SK-N-SH (cell line): ENCODE measurements at regions not wholly inside any gene's neighbourhood (a gene's known extent, or its start where the extent isn't known, plus 50 kb on each side); places are given as distances from the start of the nearest gene placed in this dataset.

Experiments
- CTCF ChIA-PET: fragments of 300-600, 350-600 bp; formaldehyde crosslinking; extraction: SDS; loops from one replicate; lab custom pipeline; 2021; lab: Yijun Ruan, JAX
- POLR2A ChIA-PET: fragments of 350-600 bp; sonication (Branson Sonifier 250); formaldehyde crosslinking; extraction: SDS; loops from one replicate; lab custom pipeline; 2020; ENCODE audit warnings: antibody characterized with exemption, inconsistent platforms; lab: Yijun Ruan, JAX
- DNase-seq: peaks from one replicate; pipeline ENCODE4 v3.0.0; 2012
- H2AFZ ChIP-seq: fragments of 200-600 bp; sonication (generic); 2 replicates; pipeline ENCODE4 v1.8.1; 2016; ENCODE audit warnings: antibody characterized with exemption, mild to moderate bottlenecking, low read depth
- H3F3A ChIP-seq: fragments of 200-600 bp; sonication (generic); replicated peaks from 2 replicates; pipeline ENCODE3; 2016; ENCODE audit warnings: antibody characterized with exemption, mild to moderate bottlenecking; ENCODE audit not compliant: insufficient read depth
- H3K27ac ChIP-seq, 2 experiments: fragments of 200-500 bp in 1 of 2; fragments of 200-600 bp in 1 of 2; sonication (Bioruptor generic) in 1 of 2; sonication (generic), shearing (Covaris generic) in 1 of 2; 2 replicates each; pipeline versions ENCODE4 v1.5.1 to v1.6.1; 2014 to 2016; ENCODE audit warnings: low read depth in 2 of 2, inconsistent platforms in 1 of 2, low read length in 1 of 2, mild to moderate bottlenecking in 1 of 2, mixed read lengths in 1 of 2
- H3K27me3 ChIP-seq: fragments of 200-600 bp; sonication (generic), shearing (Covaris generic); 2 replicates; pipeline ENCODE4 v1.6.1; 2016; ENCODE audit warnings: mixed run types; ENCODE audit not compliant: insufficient read depth
- H3K36me3 ChIP-seq, 2 experiments: fragments of 200-500 bp in 1 of 2; fragments of 200-600 bp in 1 of 2; sonication (Bioruptor generic) in 1 of 2; sonication (generic) in 1 of 2; replicated peaks in 1 of 2; 2 replicates each; pipeline versions ENCODE3 to v1.5.1; 2014 to 2016; ENCODE audit warnings: low read length in 1 of 2, mild to moderate bottlenecking in 1 of 2; ENCODE audit not compliant: insufficient read depth in 2 of 2, control insufficient read depth in 1 of 2
- H3K4me1 ChIP-seq, 2 experiments: fragments of 200-500 bp in 1 of 2; fragments of 200-600 bp in 1 of 2; sonication (Bioruptor generic) in 1 of 2; sonication (generic), shearing (Covaris generic) in 1 of 2; 2 replicates each; pipeline versions ENCODE4 v1.5.1 to v1.6.1; 2014 to 2016; ENCODE audit warnings: low read depth in 1 of 2, low read length in 1 of 2, mixed run types in 1 of 2; ENCODE audit not compliant: insufficient read depth in 2 of 2, control insufficient read depth in 1 of 2
- H3K4me2 ChIP-seq: fragments of 200-600 bp; sonication (generic), shearing (Covaris generic); 2 replicates; pipeline ENCODE4 v1.6.1; 2017; ENCODE audit warnings: mixed run types
- H3K4me3 ChIP-seq, 2 experiments: fragments of 200-500 bp in 1 of 2; fragments of 200-600 bp in 1 of 2; sonication (Bioruptor generic) in 1 of 2; sonication (generic), shearing (Covaris generic) in 1 of 2; 2 replicates each; pipeline versions ENCODE4 v1.5.1 to v1.8.1; 2014 to 2016; ENCODE audit warnings: low read depth in 2 of 2, inconsistent platforms in 1 of 2, low read length in 1 of 2, mild to moderate bottlenecking in 1 of 2, mixed read lengths in 1 of 2, moderate library complexity in 1 of 2
- H3K79me2 ChIP-seq: fragments of 200-600 bp; sonication (generic); 2 replicates; pipeline ENCODE4 v1.8.1; 2017; ENCODE audit warnings: mild to moderate bottlenecking; ENCODE audit not compliant: insufficient read depth
- H3K9ac ChIP-seq: fragments of 200-600 bp; sonication (generic); 2 replicates; pipeline ENCODE4 v1.6.1; 2017; ENCODE audit warnings: mixed run types
- H3K9me2 ChIP-seq: fragments of 200-600 bp; sonication (generic); 2 replicates; pipeline ENCODE4 v1.6.1; 2017; ENCODE audit warnings: mixed run types
- H3K9me3 ChIP-seq: fragments of 200-600 bp; sonication (generic); 2 replicates; pipeline ENCODE4 v1.6.1; 2017; ENCODE audit warnings: mixed run types, mild to moderate bottlenecking, moderate library complexity
- H4K20me1 ChIP-seq: fragments of 200-600 bp; sonication (generic); 2 replicates; pipeline ENCODE4 v1.6.1; 2017; ENCODE audit warnings: mild to moderate bottlenecking, mixed run types; ENCODE audit not compliant: insufficient read depth
- ELF1 ChIP-seq: IDR thresholded peaks from 2 replicates; pipeline ENCODE4 v1.4.0; 2012
- EP300 ChIP-seq, 2 experiments: IDR thresholded peaks; 2 replicates each; pipeline versions ENCODE4 v1.4.0 to v1.6.1; 2012; ENCODE audit warnings: borderline replicate concordance in 1 of 2, low read depth in 1 of 2, low read length in 1 of 2
- EZH2phosphoT487 ChIP-seq: fragments of 200-600 bp; sonication (generic); IDR thresholded peaks from 2 replicates; pipeline ENCODE4 v1.6.1; 2017; ENCODE audit warnings: low read depth, mixed run types, mild to moderate bottlenecking, antibody characterized with exemption, moderate library complexity, borderline replicate concordance
- FOSL2 ChIP-seq: IDR thresholded peaks from 2 replicates; pipeline ENCODE4 v1.4.0; 2012; ENCODE audit warnings: low read depth, mild to moderate bottlenecking, moderate library complexity, borderline replicate concordance
- FOXM1 ChIP-seq: IDR thresholded peaks from 2 replicates; pipeline ENCODE4 v1.4.0; 2012; ENCODE audit warnings: low read depth, mild to moderate bottlenecking
- GATA2 ChIP-seq: sonication (generic); formaldehyde crosslinking; IDR thresholded peaks from 2 replicates; pipeline ENCODE4 v1.5.0; 2020; ENCODE audit warnings: mild to moderate bottlenecking, missing genetic modification reagents
- MEF2A ChIP-seq: IDR thresholded peaks from 2 replicates; pipeline ENCODE4 v1.4.0; 2012; ENCODE audit warnings: low read depth, borderline replicate concordance
- MXI1 ChIP-seq: IDR thresholded peaks from 2 replicates; pipeline ENCODE4 v1.6.1; 2012; ENCODE audit warnings: mild to moderate bottlenecking, low read depth, low read length, improper control_type of control experiment
- POLR2AphosphoS5 ChIP-seq: IDR thresholded peaks from 2 replicates; pipeline ENCODE4 v1.6.1; 2012; ENCODE audit warnings: low read depth, low read length
- RXRA ChIP-seq: IDR thresholded peaks from 2 replicates; pipeline ENCODE4 v1.4.0; 2012; ENCODE audit warnings: low read depth, mild to moderate bottlenecking, borderline replicate concordance
- TEAD4 ChIP-seq: IDR thresholded peaks from 2 replicates; pipeline ENCODE4 v1.4.0; 2012; ENCODE audit warnings: mild to moderate bottlenecking, borderline replicate concordance; ENCODE audit not compliant: insufficient read depth
- WGBS: methylation state at CpG from one replicate; pipeline ENCODE4 v1.1.6; 2017; ENCODE audit warnings: low lambda C conversion rate; 5-methylcytosine and 5-hydroxymethylcytosine counted together
- TF ChIP-seq, protein P1 (sequence below): IDR thresholded peaks from 2 replicates; pipeline ENCODE4 v1.6.1; 2012; ENCODE audit warnings: mild to moderate bottlenecking, low read depth, low read length, moderate library complexity
- TF ChIP-seq, protein P2 (sequence below): fragments of 200-600 bp; sonication (generic); IDR thresholded peaks from 2 replicates; pipeline ENCODE4 v1.6.1; 2017; ENCODE audit warnings: antibody characterized with exemption, mild to moderate bottlenecking, moderate library complexity
- TF ChIP-seq, protein P3 (sequence below): fragments of 150-350 bp; IDR thresholded peaks from 2 replicates; pipeline ENCODE4 v1.6.1; 2017; ENCODE audit warnings: antibody characterized with exemption, low read length, low read depth, borderline replicate concordance
- TF ChIP-seq, protein P4 (sequence below): IDR thresholded peaks from 2 replicates; pipeline ENCODE4 v1.4.0; 2012; ENCODE audit warnings: low read depth, borderline replicate concordance
- TF ChIP-seq, protein P5 (sequence below): IDR thresholded peaks from 2 replicates; pipeline ENCODE4; 2012

DNA sequence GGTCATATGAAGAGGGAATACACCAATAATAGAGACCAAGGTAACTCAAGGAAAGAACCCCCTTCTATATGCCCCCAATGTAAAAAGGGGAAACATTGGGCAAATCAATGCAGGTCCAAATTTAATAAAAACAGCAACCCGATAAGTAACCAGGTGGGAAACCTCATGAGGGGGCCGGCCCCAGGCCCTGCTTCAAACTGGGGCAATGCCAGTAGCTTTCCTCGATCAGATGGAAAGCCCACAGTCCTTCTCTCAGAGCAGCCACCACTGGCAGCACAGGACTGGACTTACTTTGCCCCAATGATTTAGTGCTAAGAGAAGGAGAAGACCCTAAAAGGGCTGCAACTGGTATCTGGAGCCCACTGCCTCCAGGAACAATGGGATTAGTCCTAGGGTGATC is 65.6 kb upstream of the ASCC3 start:
- 15% methylated on average over 2 of the region's 3 CpGs for WGBS
- Histone ChIP-seq H3K4me1 (no peaks in the 10 kb centered on the region), H2AFZ (no peak overlapping the region), H3K79me2 (no peaks in the 10 kb centered on the region), H3K9me2 (no peaks in the 10 kb centered on the region), H3F3A (no peaks in the 10 kb centered on the region), H3K27me3 (no peaks in the 10 kb centered on the region), H3K4me2 (no peak overlapping the region), H3K9me3 (no peaks in the 10 kb centered on the region; the same call in 1 of the 2 replicates), H3K27ac (no peak overlapping the region), H3K9ac (no peak overlapping the region), H3K4me3 (no peak overlapping the region), H3K36me3 (no peaks in the 10 kb centered on the region), H4K20me1 (no peaks in the 10 kb centered on the region)
- DNase-seq: no peak
- ChIA-PET CTCF (no interaction called here), POLR2A (no interaction called here)
- TF ChIP-seq POLR2AphosphoS5: no peak
- TF ChIP-seq, protein P1, sequence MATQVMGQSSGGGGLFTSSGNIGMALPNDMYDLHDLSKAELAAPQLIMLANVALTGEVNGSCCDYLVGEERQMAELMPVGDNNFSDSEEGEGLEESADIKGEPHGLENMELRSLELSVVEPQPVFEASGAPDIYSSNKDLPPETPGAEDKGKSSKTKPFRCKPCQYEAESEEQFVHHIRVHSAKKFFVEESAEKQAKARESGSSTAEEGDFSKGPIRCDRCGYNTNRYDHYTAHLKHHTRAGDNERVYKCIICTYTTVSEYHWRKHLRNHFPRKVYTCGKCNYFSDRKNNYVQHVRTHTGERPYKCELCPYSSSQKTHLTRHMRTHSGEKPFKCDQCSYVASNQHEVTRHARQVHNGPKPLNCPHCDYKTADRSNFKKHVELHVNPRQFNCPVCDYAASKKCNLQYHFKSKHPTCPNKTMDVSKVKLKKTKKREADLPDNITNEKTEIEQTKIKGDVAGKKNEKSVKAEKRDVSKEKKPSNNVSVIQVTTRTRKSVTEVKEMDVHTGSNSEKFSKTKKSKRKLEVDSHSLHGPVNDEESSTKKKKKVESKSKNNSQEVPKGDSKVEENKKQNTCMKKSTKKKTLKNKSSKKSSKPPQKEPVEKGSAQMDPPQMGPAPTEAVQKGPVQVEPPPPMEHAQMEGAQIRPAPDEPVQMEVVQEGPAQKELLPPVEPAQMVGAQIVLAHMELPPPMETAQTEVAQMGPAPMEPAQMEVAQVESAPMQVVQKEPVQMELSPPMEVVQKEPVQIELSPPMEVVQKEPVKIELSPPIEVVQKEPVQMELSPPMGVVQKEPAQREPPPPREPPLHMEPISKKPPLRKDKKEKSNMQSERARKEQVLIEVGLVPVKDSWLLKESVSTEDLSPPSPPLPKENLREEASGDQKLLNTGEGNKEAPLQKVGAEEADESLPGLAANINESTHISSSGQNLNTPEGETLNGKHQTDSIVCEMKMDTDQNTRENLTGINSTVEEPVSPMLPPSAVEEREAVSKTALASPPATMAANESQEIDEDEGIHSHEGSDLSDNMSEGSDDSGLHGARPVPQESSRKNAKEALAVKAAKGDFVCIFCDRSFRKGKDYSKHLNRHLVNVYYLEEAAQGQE: no peak

DNA sequence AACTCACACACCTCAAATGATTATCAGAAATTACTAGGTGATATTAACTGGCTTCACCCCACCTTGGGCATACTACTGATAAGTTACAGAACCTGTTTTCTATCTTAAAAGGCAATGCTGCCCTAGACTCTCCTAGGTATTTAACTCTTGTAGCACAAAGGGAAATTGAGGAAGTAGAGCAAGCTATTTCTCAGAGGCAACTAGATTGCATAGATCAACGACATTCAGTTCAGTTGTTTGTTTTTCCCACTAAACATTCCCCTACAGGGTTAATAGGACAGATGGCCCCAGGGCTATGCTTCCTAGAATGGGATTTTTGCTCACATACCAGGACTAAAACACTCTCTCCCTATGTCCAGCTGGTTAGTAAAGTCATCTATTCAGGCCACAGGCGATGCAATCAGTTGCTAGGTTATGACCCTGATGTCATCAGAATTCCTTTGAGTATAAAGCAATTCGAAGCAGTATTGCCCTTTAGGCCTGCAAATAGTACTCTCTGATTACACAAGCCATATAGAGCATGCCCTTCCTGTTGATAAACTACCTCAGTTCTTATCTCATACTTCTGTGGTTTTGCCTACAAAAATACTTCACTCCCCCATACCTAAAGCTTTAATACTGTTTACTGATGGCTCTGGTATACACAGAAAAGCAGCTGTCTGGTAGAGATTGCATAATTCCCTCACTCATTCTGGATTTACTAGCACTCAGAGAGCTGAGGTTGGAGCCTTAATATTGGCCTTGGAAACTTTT is 67.4 kb upstream of the ASCC3 start:
- H3K36me3 ChIP-seq: no peaks in the 10 kb centered on the region
- no peak for TF ChIP-seq MEF2A
- TF ChIP-seq, protein P2, sequence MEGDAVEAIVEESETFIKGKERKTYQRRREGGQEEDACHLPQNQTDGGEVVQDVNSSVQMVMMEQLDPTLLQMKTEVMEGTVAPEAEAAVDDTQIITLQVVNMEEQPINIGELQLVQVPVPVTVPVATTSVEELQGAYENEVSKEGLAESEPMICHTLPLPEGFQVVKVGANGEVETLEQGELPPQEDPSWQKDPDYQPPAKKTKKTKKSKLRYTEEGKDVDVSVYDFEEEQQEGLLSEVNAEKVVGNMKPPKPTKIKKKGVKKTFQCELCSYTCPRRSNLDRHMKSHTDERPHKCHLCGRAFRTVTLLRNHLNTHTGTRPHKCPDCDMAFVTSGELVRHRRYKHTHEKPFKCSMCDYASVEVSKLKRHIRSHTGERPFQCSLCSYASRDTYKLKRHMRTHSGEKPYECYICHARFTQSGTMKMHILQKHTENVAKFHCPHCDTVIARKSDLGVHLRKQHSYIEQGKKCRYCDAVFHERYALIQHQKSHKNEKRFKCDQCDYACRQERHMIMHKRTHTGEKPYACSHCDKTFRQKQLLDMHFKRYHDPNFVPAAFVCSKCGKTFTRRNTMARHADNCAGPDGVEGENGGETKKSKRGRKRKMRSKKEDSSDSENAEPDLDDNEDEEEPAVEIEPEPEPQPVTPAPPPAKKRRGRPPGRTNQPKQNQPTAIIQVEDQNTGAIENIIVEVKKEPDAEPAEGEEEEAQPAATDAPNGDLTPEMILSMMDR: no peak
- no peak for TF ChIP-seq GATA2 (CRISPR knock-in tag)
- no peak for TF ChIP-seq EZH2phosphoT487
- TF ChIP-seq FOSL2: no peak
- TF ChIP-seq FOXM1: no peak
- TF ChIP-seq, protein P3, sequence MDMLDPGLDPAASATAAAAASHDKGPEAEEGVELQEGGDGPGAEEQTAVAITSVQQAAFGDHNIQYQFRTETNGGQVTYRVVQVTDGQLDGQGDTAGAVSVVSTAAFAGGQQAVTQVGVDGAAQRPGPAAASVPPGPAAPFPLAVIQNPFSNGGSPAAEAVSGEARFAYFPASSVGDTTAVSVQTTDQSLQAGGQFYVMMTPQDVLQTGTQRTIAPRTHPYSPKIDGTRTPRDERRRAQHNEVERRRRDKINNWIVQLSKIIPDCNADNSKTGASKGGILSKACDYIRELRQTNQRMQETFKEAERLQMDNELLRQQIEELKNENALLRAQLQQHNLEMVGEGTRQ: no peak
- no peak for TF ChIP-seq ELF1
- no peak for TF ChIP-seq POLR2AphosphoS5
- no peak for TF ChIP-seq MXI1
- TF ChIP-seq EP300 (IDR thresholded peaks at IDR 0.05; ENCODE audit: borderline replicate concordance in 1 of 2, low read depth in 1 of 2, low read length in 1 of 2): no peak
- TF ChIP-seq, protein P4, sequence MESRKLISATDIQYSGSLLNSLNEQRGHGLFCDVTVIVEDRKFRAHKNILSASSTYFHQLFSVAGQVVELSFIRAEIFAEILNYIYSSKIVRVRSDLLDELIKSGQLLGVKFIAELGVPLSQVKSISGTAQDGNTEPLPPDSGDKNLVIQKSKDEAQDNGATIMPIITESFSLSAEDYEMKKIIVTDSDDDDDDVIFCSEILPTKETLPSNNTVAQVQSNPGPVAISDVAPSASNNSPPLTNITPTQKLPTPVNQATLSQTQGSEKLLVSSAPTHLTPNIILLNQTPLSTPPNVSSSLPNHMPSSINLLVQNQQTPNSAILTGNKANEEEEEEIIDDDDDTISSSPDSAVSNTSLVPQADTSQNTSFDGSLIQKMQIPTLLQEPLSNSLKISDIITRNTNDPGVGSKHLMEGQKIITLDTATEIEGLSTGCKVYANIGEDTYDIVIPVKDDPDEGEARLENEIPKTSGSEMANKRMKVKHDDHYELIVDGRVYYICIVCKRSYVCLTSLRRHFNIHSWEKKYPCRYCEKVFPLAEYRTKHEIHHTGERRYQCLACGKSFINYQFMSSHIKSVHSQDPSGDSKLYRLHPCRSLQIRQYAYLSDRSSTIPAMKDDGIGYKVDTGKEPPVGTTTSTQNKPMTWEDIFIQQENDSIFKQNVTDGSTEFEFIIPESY: no peak
- no peak for TF ChIP-seq TEAD4
- TF ChIP-seq RXRA: no peak
- TF ChIP-seq, protein P5, sequence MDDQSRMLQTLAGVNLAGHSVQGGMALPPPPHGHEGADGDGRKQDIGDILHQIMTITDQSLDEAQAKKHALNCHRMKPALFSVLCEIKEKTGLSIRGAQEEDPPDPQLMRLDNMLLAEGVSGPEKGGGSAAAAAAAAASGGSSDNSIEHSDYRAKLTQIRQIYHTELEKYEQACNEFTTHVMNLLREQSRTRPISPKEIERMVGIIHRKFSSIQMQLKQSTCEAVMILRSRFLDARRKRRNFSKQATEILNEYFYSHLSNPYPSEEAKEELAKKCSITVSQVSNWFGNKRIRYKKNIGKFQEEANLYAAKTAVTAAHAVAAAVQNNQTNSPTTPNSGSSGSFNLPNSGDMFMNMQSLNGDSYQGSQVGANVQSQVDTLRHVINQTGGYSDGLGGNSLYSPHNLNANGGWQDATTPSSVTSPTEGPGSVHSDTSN: no peak

More for the DNA sequence above, 67.4 kb upstream of the ASCC3 start:
- Histone ChIP-seq H3K9me3 (no peaks in the 10 kb centered on the region), H4K20me1 (no peaks in the 10 kb centered on the region), H3K27ac (no peak overlapping the region), H3K4me2 (no peak overlapping the region), H3F3A (no peaks in the 10 kb centered on the region), H2AFZ (no peak overlapping the region), H3K4me1 (no peaks in the 10 kb centered on the region), H3K27me3 (no peaks in the 10 kb centered on the region), H3K9me2 (no peaks in the 10 kb centered on the region), H3K4me3 (no peak overlapping the region), H3K79me2 (no peaks in the 10 kb centered on the region), H3K9ac (no peak overlapping the region)
- WGBS: 0% methylated on average over 3 of the region's 3 CpGs
- DNase-seq: no peak
- ChIA-PET POLR2A (no interaction called here), CTCF (no interaction called here)
